HL-60 (cell line): ENCODE measurements at regions not wholly inside any gene's neighbourhood (a gene's known extent, or its start where the extent isn't known, plus 50 kb on each side); places are given as distances from the start of the nearest gene placed in this dataset.
"Not testable (repeated sequence)": the region's sequence is repeated elsewhere in the genome, so short reads cannot be mapped to it uniquely, and the experiment has no call there.

ENCODE experiments used
- DNase-seq, 2 experiments: peaks; one replicate each; pipeline ENCODE4 v3.0.0-alpha.2; 2010 to 2020; ENCODE audit warnings: low read depth in 1 of 2, low spot score in 1 of 2
- H3K27ac ChIP-seq: fragments of 250-450 bp; sonication (Bioruptor Pico); replicated peaks from 2 replicates; pipeline ENCODE4 v1.5.1; 2020; ENCODE audit warnings: mild to moderate bottlenecking, moderate library complexity
- H3K27me3 ChIP-seq: fragments of 250-450 bp; sonication (Bioruptor Pico); 2 replicates; pipeline ENCODE4 v1.5.1; 2021; ENCODE audit warnings: mild to moderate bottlenecking, moderate library complexity; ENCODE audit not compliant: insufficient read depth, poor library complexity, severe bottlenecking
- H3K4me3 ChIP-seq: replicated peaks from 2 replicates; pipeline ENCODE4 v1.5.1; 2011; ENCODE audit warnings: mild to moderate bottlenecking, control low read depth, low read length; ENCODE audit not compliant: insufficient read depth
- GABPA ChIP-seq: IDR thresholded peaks from 2 replicates; pipeline ENCODE4 v1.6.1; 2012; ENCODE audit warnings: low read depth
- POLR2AphosphoS5 ChIP-seq: IDR thresholded peaks from 2 replicates; pipeline ENCODE4 v1.6.1; 2012; ENCODE audit warnings: low read depth
- SPI1 ChIP-seq: IDR thresholded peaks from 2 replicates; pipeline ENCODE4 v1.6.1; 2012; ENCODE audit warnings: low read depth, mild to moderate bottlenecking, borderline replicate concordance
- TF ChIP-seq, protein P1 (sequence below): IDR thresholded peaks from one replicate; pipeline ENCODE4 v1.5.1; 2011; ENCODE audit warnings: low read length, control low read depth, inconsistent platforms; ENCODE audit not compliant: insufficient read depth
- TF ChIP-seq, protein P2 (sequence below): IDR thresholded peaks from 2 replicates; pipeline ENCODE4 v1.6.1; 2012; ENCODE audit warnings: low read depth; ENCODE audit not compliant: insufficient replicate concordance

DNA sequence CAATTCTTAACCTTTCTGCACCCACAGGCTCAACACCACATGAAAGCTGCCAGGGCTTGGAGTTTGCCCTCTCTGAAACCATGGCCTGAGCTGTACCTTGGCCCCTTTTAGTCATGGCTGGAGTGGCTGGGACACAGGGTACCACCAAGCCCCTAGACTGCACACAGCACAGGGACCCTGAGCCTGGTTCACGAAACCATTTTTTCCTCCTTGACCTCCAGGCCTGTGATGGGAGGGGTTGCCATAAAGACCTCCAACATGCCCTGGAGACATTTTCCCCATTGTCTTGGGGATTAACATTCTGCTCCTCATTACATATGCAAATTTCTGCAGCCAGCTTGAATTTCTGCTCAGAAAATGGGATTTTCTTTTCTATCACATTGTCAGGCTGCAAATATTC, 113.4 kb downstream of the XPNPEP1 start:
- DNase-seq, H3K27me3 ChIP-seq, H3K27ac ChIP-seq: not testable (repeated sequence)

DNA sequence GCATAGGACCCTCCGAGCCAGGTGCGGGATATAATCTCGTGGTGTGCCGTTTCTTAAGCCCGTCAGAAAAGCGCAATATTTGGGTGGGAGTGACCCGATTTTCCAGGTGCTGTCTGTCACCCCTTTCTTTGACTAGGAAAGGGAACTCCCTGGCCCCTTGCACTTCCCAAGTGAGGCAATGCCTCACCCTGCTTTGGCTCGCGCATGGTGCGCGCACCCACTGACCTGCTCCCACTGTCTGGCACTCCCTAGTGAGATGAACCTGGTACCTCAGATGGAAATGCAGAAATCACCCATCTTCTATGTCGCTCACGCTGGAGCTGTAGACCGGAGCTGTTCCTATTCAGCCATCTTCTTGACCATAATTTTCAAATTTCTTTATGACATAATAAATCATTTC, 122.1 kb downstream of the XPNPEP1 start:
- DNase-seq, H3K4me3 ChIP-seq, H3K27me3 ChIP-seq, H3K27ac ChIP-seq: not testable (repeated sequence)

More for the DNA sequence above, 113.4 kb downstream of the XPNPEP1 start:
- H3K4me3 ChIP-seq = not testable (repeated sequence)

DNA sequence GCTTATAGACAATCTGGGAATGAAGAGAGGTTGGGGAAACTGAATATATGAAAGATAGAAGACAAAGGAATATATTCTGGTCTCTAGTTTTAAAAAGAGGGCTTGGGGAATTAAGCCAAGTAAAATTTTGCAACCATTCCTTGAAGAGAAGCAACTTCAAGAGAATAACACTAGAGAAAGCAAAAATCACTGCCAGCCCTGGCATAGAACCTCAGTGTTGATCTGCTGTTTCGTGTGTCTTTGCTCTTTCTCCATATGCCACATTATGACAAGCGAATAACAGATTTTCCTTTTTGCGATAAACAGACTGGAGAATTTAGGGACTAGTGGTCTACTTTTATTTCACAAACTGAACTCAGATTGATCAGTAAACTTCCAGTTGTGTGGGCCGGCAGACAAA, 132.7 kb downstream of the XPNPEP1 start:
- H3K27me3 ChIP-seq = peaks cover 2% of the 10 kb centered on the region
- no peak for DNase-seq
- no peak overlapping the region for H3K27ac ChIP-seq
- TF ChIP-seq SPI1 = no peak
- H3K4me3 ChIP-seq = no peak overlapping the region

DNA sequence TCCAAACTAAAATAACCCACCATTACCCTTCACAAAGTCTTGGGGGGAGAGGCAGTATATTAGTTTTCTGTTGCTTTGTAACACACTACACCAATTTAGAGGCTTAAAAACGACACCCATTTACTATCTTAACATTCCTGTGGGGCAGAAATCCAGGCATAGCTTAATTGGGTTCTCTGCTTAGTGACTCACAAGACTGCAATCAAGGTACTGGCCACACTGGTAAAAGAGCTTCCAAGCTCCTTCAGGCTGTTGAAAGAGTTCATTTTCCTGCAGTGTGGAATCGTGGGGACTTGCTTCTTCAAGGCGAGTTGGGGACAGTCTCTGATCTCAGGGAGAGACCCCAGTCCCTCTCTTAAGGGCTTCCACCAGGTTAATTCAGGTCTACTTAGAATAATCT, 139.1 kb downstream of the XPNPEP1 start:
- Histone ChIP-seq H3K27ac (no peak overlapping the region), H3K27me3 (peaks cover 2% of the 10 kb centered on the region), H3K4me3 (no peak overlapping the region)
- TF ChIP-seq GABPA (no peak), SPI1 (no peak), POLR2AphosphoS5 (no peak)
- TF ChIP-seq, protein P1, sequence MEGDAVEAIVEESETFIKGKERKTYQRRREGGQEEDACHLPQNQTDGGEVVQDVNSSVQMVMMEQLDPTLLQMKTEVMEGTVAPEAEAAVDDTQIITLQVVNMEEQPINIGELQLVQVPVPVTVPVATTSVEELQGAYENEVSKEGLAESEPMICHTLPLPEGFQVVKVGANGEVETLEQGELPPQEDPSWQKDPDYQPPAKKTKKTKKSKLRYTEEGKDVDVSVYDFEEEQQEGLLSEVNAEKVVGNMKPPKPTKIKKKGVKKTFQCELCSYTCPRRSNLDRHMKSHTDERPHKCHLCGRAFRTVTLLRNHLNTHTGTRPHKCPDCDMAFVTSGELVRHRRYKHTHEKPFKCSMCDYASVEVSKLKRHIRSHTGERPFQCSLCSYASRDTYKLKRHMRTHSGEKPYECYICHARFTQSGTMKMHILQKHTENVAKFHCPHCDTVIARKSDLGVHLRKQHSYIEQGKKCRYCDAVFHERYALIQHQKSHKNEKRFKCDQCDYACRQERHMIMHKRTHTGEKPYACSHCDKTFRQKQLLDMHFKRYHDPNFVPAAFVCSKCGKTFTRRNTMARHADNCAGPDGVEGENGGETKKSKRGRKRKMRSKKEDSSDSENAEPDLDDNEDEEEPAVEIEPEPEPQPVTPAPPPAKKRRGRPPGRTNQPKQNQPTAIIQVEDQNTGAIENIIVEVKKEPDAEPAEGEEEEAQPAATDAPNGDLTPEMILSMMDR = no peak
- TF ChIP-seq, protein P2, sequence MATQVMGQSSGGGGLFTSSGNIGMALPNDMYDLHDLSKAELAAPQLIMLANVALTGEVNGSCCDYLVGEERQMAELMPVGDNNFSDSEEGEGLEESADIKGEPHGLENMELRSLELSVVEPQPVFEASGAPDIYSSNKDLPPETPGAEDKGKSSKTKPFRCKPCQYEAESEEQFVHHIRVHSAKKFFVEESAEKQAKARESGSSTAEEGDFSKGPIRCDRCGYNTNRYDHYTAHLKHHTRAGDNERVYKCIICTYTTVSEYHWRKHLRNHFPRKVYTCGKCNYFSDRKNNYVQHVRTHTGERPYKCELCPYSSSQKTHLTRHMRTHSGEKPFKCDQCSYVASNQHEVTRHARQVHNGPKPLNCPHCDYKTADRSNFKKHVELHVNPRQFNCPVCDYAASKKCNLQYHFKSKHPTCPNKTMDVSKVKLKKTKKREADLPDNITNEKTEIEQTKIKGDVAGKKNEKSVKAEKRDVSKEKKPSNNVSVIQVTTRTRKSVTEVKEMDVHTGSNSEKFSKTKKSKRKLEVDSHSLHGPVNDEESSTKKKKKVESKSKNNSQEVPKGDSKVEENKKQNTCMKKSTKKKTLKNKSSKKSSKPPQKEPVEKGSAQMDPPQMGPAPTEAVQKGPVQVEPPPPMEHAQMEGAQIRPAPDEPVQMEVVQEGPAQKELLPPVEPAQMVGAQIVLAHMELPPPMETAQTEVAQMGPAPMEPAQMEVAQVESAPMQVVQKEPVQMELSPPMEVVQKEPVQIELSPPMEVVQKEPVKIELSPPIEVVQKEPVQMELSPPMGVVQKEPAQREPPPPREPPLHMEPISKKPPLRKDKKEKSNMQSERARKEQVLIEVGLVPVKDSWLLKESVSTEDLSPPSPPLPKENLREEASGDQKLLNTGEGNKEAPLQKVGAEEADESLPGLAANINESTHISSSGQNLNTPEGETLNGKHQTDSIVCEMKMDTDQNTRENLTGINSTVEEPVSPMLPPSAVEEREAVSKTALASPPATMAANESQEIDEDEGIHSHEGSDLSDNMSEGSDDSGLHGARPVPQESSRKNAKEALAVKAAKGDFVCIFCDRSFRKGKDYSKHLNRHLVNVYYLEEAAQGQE = no peak
- DNase-seq = no peak

DNA sequence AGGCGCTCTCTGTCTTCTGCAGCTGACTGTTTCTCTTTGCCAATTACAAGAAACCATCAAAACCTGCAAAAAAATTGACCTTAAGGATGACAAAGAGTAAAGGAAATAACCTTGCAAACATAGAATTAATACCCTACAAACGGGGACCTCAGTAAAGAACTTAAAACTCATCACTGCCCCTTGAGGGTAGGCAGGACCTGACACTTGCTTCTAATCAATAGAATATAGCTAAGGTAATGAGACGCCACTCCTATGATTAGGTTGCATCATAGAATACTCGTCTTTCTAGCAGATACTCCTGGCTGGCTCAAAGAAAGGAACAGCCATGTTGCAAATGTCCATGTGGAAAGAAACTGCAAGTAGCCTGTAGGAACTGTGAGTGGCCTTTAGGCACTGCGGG, 140.0 kb downstream of the XPNPEP1 start:
- no peak for TF ChIP-seq GABPA
- TF ChIP-seq, protein P2 = no peak
- TF ChIP-seq, protein P1 = no peak
- no peak for TF ChIP-seq SPI1
- TF ChIP-seq POLR2AphosphoS5 = no peak
- Histone ChIP-seq H3K27ac (no peak overlapping the region), H3K4me3 (no peak overlapping the region), H3K27me3 (no peaks in the 10 kb centered on the region)
- DNase-seq = no peak
